ENCODE measurements at regions not wholly inside any gene's neighbourhood (a gene's known extent, or its start where the extent isn't known, plus 50 kb on each side); places are given as distances from the start of the nearest gene placed in this dataset.
"Not testable (repeated sequence)": the region's sequence is repeated elsewhere in the genome, so short reads cannot be mapped to it uniquely, and the experiment has no call there.

- no peak for DNase-seq
Observed at GRCh38 chrY:7720974-7721373, 809.4 kb upstream of the AMELY start.

- no peak for DNase-seq
Observed at GRCh38 chrY:7719271-7719670, 807.7 kb upstream of the AMELY start.

- no peak for DNase-seq
Observed at GRCh38 chrY:7718626-7719025, 807.1 kb upstream of the AMELY start.

- no peak for DNase-seq
Observed at GRCh38 chrY:7718126-7718525, 806.6 kb upstream of the AMELY start.

GRCh38 chrY:7714426-7714825, 802.9 kb upstream of the AMELY start:
- no peak for DNase-seq

GRCh38 chrY:7713738-7714137, 802.2 kb upstream of the AMELY start:
- not testable (repeated sequence) for DNase-seq

GRCh38 chrY:7712289-7712688, 800.7 kb upstream of the AMELY start:
- DNase-seq = no peak

GRCh38 chrY:7703578-7704140, 792.1 kb upstream of the AMELY start:
- no peak for DNase-seq

- DNase-seq = no peak
Observed at GRCh38 chrY:7702481-7702880, 790.9 kb upstream of the AMELY start.

GRCh38 chrY:7701676-7702075, 790.1 kb upstream of the AMELY start:
- DNase-seq = no peak

GRCh38 chrY:7697506-7697905, 786.0 kb upstream of the AMELY start:
- no peak for DNase-seq

- no peak for DNase-seq
Observed at GRCh38 chrY:7692701-7693100, 781.1 kb upstream of the AMELY start.

GRCh38 chrY:7687086-7687485, 775.5 kb upstream of the AMELY start:
- DNase-seq = no peak

GRCh38 chrY:7684546-7684945, 773.0 kb upstream of the AMELY start:
- DNase-seq = no peak

GRCh38 chrY:7682386-7682785, 770.8 kb upstream of the AMELY start:
- no peak for DNase-seq

- DNase-seq = no peak
Observed at GRCh38 chrY:7681426-7681825, 769.9 kb upstream of the AMELY start.

- no peak for DNase-seq
Observed at GRCh38 chrY:7674465-7674864, 762.9 kb upstream of the AMELY start.

GRCh38 chrY:7672796-7673195, 761.2 kb upstream of the AMELY start:
- DNase-seq = no peak

GRCh38 chrY:7663261-7663660, 751.7 kb upstream of the AMELY start:
- DNase-seq = no peak

GRCh38 chrY:7659047-7659446, 747.5 kb upstream of the AMELY start:
- no peak for DNase-seq

- DNase-seq = no peak
Observed at GRCh38 chrY:7656596-7656995, 745.0 kb upstream of the AMELY start.

- DNase-seq = no peak
Observed at GRCh38 chrY:7654985-7655384, 743.4 kb upstream of the AMELY start.

- DNase-seq = not testable (repeated sequence)
Observed at GRCh38 chrY:7649866-7650265, 738.3 kb upstream of the AMELY start.

Measured in CD4-positive, alpha-beta T cell treated with Interleukin-1 beta for 1 hour (primary cell).